Panc1 (cell line): ENCODE measurements at regions not wholly inside any gene's neighbourhood (a gene's known extent, or its start where the extent isn't known, plus 50 kb on each side); places are given as distances from the start of the nearest gene placed in this dataset.
"Not testable (repeated sequence)": the region's sequence is repeated elsewhere in the genome, so short reads cannot be mapped to it uniquely, and the experiment has no call there.

Experiments used
- ATAC-seq: fragments of 200-7000 bp; cut with Tn5 transposase; 2 replicates; pipeline ENCODE4 v1.9.1; 2020; ENCODE audit warnings: mild to moderate bottlenecking, moderate library complexity
- BruUV-seq: library from RNA; stranded (reverse); fragments of 400-500 nt; replicated peaks from 2 replicates; lab custom pipeline; 2021; lab: Mats Ljungman, UMichigan
- CTCF ChIA-PET: fragments of 300-600 bp; sonication (Branson Sonifier 250); formaldehyde crosslinking; loops from one replicate; lab custom pipeline; 2022; ENCODE audit warnings: antibody characterized with exemption; lab: Charles Lee
- POLR2A ChIA-PET: fragments of 300-600 bp; sonication (Branson Sonifier 250); formaldehyde crosslinking; loops from one replicate; lab custom pipeline; 2022; ENCODE audit warnings: antibody characterized with exemption; lab: Charles Lee
- DNase-seq: peaks from one replicate; pipeline ENCODE4 v3.0.0-alpha.2; 2010; ENCODE audit warnings: low read depth, low spot score
- H3K27ac ChIP-seq: 2 replicates; pipeline ENCODE4 v1.5.1; 2011; ENCODE audit warnings: mild to moderate bottlenecking, low read length, inconsistent platforms
- H3K27me3 ChIP-seq: fragments of 200-500 bp; sonication (Bioruptor generic); 2 replicates; pipeline ENCODE4 v1.6.0; 2014; ENCODE audit warnings: low read length, inconsistent platforms; ENCODE audit not compliant: control insufficient read depth, insufficient read depth
- H3K36me3 ChIP-seq: fragments of 200-500 bp; sonication (Bioruptor generic); 2 replicates; pipeline ENCODE4 v1.5.1; 2014; ENCODE audit warnings: inconsistent platforms, mild to moderate bottlenecking, low read length, moderate library complexity; ENCODE audit not compliant: control insufficient read depth, insufficient read depth
- H3K4me1 ChIP-seq: 2 replicates; pipeline ENCODE4 v1.5.1; 2011; ENCODE audit warnings: inconsistent platforms, mild to moderate bottlenecking, low read length, moderate library complexity; ENCODE audit not compliant: control insufficient read depth, insufficient read depth
- H3K4me3 ChIP-seq, 2 experiments: 2 replicates each; pipeline ENCODE4 v1.5.1; 2011 to 2012; ENCODE audit warnings: low read depth in 2 of 2, low read length in 2 of 2, mild to moderate bottlenecking in 2 of 2, inconsistent platforms in 1 of 2, moderate library complexity in 1 of 2
- H3K9me3 ChIP-seq: fragments of 200-500 bp; sonication (Bioruptor generic); 2 replicates; pipeline ENCODE4 v1.5.1; 2014; ENCODE audit warnings: low read depth, mild to moderate bottlenecking, inconsistent platforms, low read length, moderate library complexity; ENCODE audit not compliant: control insufficient read depth, insufficient read depth
- in situ Hi-C: cut with HindIII; loops from 2 replicates; pipeline ENCODE4 v1.10.0; 2016; ENCODE audit warnings: low sequenced_read_pairs, low pct_unique_long_range_greater_than_20kb
- intact Hi-C: fragments of 100-400 bp; cut with micrococcal nuclease; formaldehyde crosslinking; loops from one replicate; pipeline ENCODE4 v1.10.0; 2022; ENCODE audit not compliant: unreplicated experiment

GRCh38 chr4:3627967-3628867 lies 96.0 kb upstream of the LRPAP1 start:
- BruUV-seq, H3K4me3 ChIP-seq, H3K27ac ChIP-seq, intact Hi-C loops, H3K27me3 ChIP-seq, H3K4me1 ChIP-seq, in situ Hi-C loops, POLR2A ChIA-PET, ATAC-seq, H3K36me3 ChIP-seq, DNase-seq, H3K9me3 ChIP-seq, CTCF ChIA-PET: not testable (repeated sequence)

GRCh38 chr4:3627456-3627855 lies 95.2 kb upstream of the LRPAP1 start:
- POLR2A ChIA-PET, H3K4me1 ChIP-seq, H3K27me3 ChIP-seq, in situ Hi-C loops, H3K36me3 ChIP-seq, BruUV-seq, intact Hi-C loops, H3K27ac ChIP-seq, CTCF ChIA-PET, H3K9me3 ChIP-seq, H3K4me3 ChIP-seq, ATAC-seq, DNase-seq: not testable (repeated sequence)

- H3K4me3 ChIP-seq, POLR2A ChIA-PET, H3K36me3 ChIP-seq, DNase-seq, H3K9me3 ChIP-seq, H3K27ac ChIP-seq, CTCF ChIA-PET, H3K4me1 ChIP-seq, intact Hi-C loops, in situ Hi-C loops, BruUV-seq, H3K27me3 ChIP-seq, ATAC-seq: not testable (repeated sequence)
Measured at GRCh38 chr4:3626131-3626884, 94.1 kb upstream of the LRPAP1 start.

GRCh38 chr4:3625286-3625875 lies 93.2 kb upstream of the LRPAP1 start:
- ATAC-seq, BruUV-seq, POLR2A ChIA-PET, H3K27me3 ChIP-seq, in situ Hi-C loops, DNase-seq, H3K9me3 ChIP-seq, H3K36me3 ChIP-seq, H3K27ac ChIP-seq, CTCF ChIA-PET, H3K4me1 ChIP-seq, intact Hi-C loops, H3K4me3 ChIP-seq: not testable (repeated sequence)

- DNase-seq, H3K4me3 ChIP-seq, H3K36me3 ChIP-seq, H3K4me1 ChIP-seq, BruUV-seq, in situ Hi-C loops, H3K9me3 ChIP-seq, intact Hi-C loops, ATAC-seq, H3K27ac ChIP-seq, CTCF ChIA-PET, H3K27me3 ChIP-seq, POLR2A ChIA-PET: not testable (repeated sequence)
Measured at GRCh38 chr4:3623809-3624329, 91.6 kb upstream of the LRPAP1 start.
